OCI-LY1 (cell line): ENCODE measurements at regions not wholly inside any gene's neighbourhood (a gene's known extent, or its start where the extent isn't known, plus 50 kb on each side); places are given as distances from the start of the nearest gene placed in this dataset.

ENCODE experiments used
- H2AFZ ChIP-seq: fragments of 200-600 bp; sonication (generic), shearing (Covaris generic); 2 replicates; pipeline ENCODE4 v1.6.0; 2014; ENCODE audit warnings: antibody characterized with exemption, mild to moderate bottlenecking, low read length
- H3F3A ChIP-seq: fragments of 200-600 bp; sonication (generic), shearing (Covaris generic); 2 replicates; pipeline ENCODE4 v1.6.0; 2014; ENCODE audit warnings: mild to moderate bottlenecking, antibody characterized with exemption, low read length, moderate library complexity; ENCODE audit not compliant: insufficient read depth
- H3K27ac ChIP-seq: fragments of 200-600 bp; sonication (generic); 2 replicates; pipeline ENCODE4 v1.5.1; 2014; ENCODE audit warnings: low read length, mixed run types, mild to moderate bottlenecking, low read depth; ENCODE audit not compliant: poor library complexity, severe bottlenecking
- H3K27me3 ChIP-seq: fragments of 200-600 bp; sonication (generic); 2 replicates; pipeline ENCODE4 v1.6.0; 2014; ENCODE audit warnings: antibody characterized with exemption, mild to moderate bottlenecking, low read length, moderate library complexity; ENCODE audit not compliant: insufficient read depth
- H3K36me3 ChIP-seq: fragments of 200-600 bp; sonication (generic); 2 replicates; pipeline ENCODE4 v1.6.1; 2014; ENCODE audit warnings: mild to moderate bottlenecking, antibody characterized with exemption, low read length, moderate library complexity, mixed read lengths; ENCODE audit not compliant: insufficient read depth
- H3K4me1 ChIP-seq: fragments of 200-600 bp; sonication (generic); 2 replicates; pipeline ENCODE4 v1.5.1; 2014; ENCODE audit warnings: mild to moderate bottlenecking, low read length, moderate library complexity; ENCODE audit not compliant: insufficient read depth, severe bottlenecking
- H3K4me2 ChIP-seq: fragments of 200-600 bp; sonication (generic), shearing (Covaris generic); 2 replicates; pipeline ENCODE4 v1.6.1; 2014; ENCODE audit warnings: low read length
- H3K4me3 ChIP-seq: fragments of 200-600 bp; sonication (generic); 2 replicates; pipeline ENCODE4 v1.5.1; 2014; ENCODE audit warnings: low read length, low read depth, mild to moderate bottlenecking, mixed read lengths; ENCODE audit not compliant: poor library complexity, severe bottlenecking
- H3K79me2 ChIP-seq: fragments of 200-600 bp; shearing (Covaris generic); 2 replicates; pipeline ENCODE4 v1.6.1; 2016; ENCODE audit warnings: mixed run types, low read length, mixed read lengths; ENCODE audit not compliant: insufficient read depth
- H3K9ac ChIP-seq: fragments of 200-600 bp; sonication (generic), shearing (Covaris generic); 2 replicates; pipeline ENCODE4 v1.6.1; 2014; ENCODE audit warnings: mild to moderate bottlenecking, low read length, mixed read lengths
- H3K9me2 ChIP-seq: fragments of 200-600 bp; sonication (generic), shearing (Covaris generic); 2 replicates; pipeline ENCODE4 v1.6.1; 2014; ENCODE audit warnings: low read depth, mild to moderate bottlenecking, low read length, mixed read lengths
- H3K9me3 ChIP-seq: fragments of 200-600 bp; shearing (Covaris generic); 2 replicates; pipeline ENCODE4 v1.6.1; 2014; ENCODE audit warnings: low read length, mixed read lengths
- H4K20me1 ChIP-seq: fragments of 200-600 bp; sonication (generic), shearing (Covaris generic); 2 replicates; pipeline ENCODE4 v1.6.0; 2016; ENCODE audit warnings: mild to moderate bottlenecking, low read length; ENCODE audit not compliant: insufficient read depth
- CTCF ChIP-seq: fragments of 200-600 bp; sonication (generic), shearing (Covaris generic); IDR thresholded peaks from 2 replicates; pipeline ENCODE4 v1.5.1; 2017; ENCODE audit warnings: mild to moderate bottlenecking, antibody characterized with exemption, low read length, moderate library complexity, mixed read lengths
- EZH2 ChIP-seq: fragments of 200-600 bp; sonication (generic), shearing (Covaris generic); IDR thresholded peaks from 2 replicates; pipeline ENCODE4 v1.8.0; 2017; ENCODE audit warnings: borderline replicate concordance, mixed run types, mild to moderate bottlenecking, antibody characterized with exemption, low read length, moderate library complexity, mixed read lengths

- no peak overlapping the region for H3K4me2 ChIP-seq
- H3K9ac ChIP-seq = no peak overlapping the region
These were observed 554.4 kb downstream of the FBXO15 start for GRCh38 chr18:73593207-73593606.

GRCh38 chr18:73590950-73591349 is 556.7 kb downstream of the FBXO15 start:
- H3K4me3 ChIP-seq = no peak overlapping the region
- H3K4me1 ChIP-seq = no peaks in the 10 kb centered on the region
- H3K9me2 ChIP-seq = no peaks in the 10 kb centered on the region
- H3K9me3 ChIP-seq = no peaks in the 10 kb centered on the region
- no peaks in the 10 kb centered on the region for H3K79me2 ChIP-seq
- H2AFZ ChIP-seq = no peak overlapping the region
- no peak overlapping the region for H3K9ac ChIP-seq
- no peak overlapping the region for H3K4me2 ChIP-seq
- no peak overlapping the region for H3K27ac ChIP-seq
- no peaks in the 10 kb centered on the region for H4K20me1 ChIP-seq
- H3F3A ChIP-seq = no peaks in the 10 kb centered on the region
- no peaks in the 10 kb centered on the region for H3K27me3 ChIP-seq
- no peaks in the 10 kb centered on the region for H3K36me3 ChIP-seq
- TF ChIP-seq CTCF (no peak), EZH2 (no peak)

More at GRCh38 chr18:73593207-73593606, 554.4 kb downstream of the FBXO15 start:
- Histone ChIP-seq H3K79me2 (no peaks in the 10 kb centered on the region), H3K36me3 (no peaks in the 10 kb centered on the region), H2AFZ (no peak overlapping the region), H3K9me2 (no peaks in the 10 kb centered on the region), H3F3A (no peaks in the 10 kb centered on the region), H3K4me3 (no peak overlapping the region), H3K27ac (no peak overlapping the region), H3K9me3 (no peaks in the 10 kb centered on the region), H4K20me1 (no peaks in the 10 kb centered on the region), H3K4me1 (no peaks in the 10 kb centered on the region), H3K27me3 (no peaks in the 10 kb centered on the region)
- TF ChIP-seq EZH2 (no peak), CTCF (no peak)

- Histone ChIP-seq H3K9me3 (no peaks in the 10 kb centered on the region), H3K9me2 (no peaks in the 10 kb centered on the region), H3K4me2 (no peak overlapping the region), H3K9ac (no peak overlapping the region), H3F3A (no peaks in the 10 kb centered on the region), H3K4me3 (no peak overlapping the region), H3K27me3 (no peaks in the 10 kb centered on the region), H4K20me1 (no peaks in the 10 kb centered on the region), H2AFZ (no peak overlapping the region), H3K79me2 (no peaks in the 10 kb centered on the region), H3K4me1 (no peaks in the 10 kb centered on the region), H3K27ac (no peak overlapping the region), H3K36me3 (no peaks in the 10 kb centered on the region)
- TF ChIP-seq EZH2 (no peak), CTCF (no peak)
These were observed 567.9 kb downstream of the FBXO15 start for GRCh38 chr18:73579698-73580097.
